COLO668 (cell line): ENCODE measurements at regions not wholly inside any gene's neighbourhood (a gene's known extent, or its start where the extent isn't known, plus 50 kb on each side); places are given as distances from the start of the nearest gene placed in this dataset.

Experiments used
- DNase-seq: peaks from one replicate; lab custom pipeline; 2025; ENCODE audit not compliant: unreplicated experiment; lab: John Stamatoyannopoulos, UW

DNA sequence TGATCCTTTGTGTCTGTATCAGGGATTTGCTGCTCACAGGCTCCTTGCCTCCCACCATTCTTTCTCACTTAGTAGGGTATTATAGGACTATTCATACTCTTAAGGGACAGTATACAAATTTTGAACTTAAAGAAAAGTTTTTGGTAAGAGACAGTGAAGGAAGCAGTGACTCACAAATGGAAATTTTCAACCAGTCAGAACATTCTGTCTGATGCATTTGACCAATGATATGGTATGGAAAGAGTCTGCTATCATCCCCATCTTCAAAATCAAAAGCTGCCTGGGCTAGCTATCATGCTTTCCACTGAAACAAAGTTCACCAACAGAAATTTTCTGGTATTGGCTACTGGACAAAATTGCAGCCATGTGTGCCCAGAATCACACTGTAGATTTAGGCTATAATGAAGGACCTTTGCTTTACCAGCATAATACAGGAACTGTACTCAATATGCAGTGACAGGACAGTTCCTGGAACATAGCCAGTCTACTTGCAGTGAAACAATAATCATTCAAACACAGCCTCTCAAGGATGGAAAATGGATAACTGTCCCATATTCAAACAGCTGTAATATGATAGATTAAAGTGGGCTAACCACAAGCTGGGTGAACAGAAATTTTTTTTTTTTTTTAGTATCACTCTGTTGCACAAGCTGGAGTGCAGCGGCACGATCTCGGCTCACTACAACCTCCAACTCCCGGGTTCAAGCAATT lies 109.0 kb upstream of the ACSL4 start:
- DNase-seq, result no peak

GRCh38 chrX:109842611-109843010 lies 109.6 kb upstream of the ACSL4 start:
- DNase-seq, result no peak

GRCh38 chrX:109843963-109844751 lies 111.1 kb upstream of the ACSL4 start:
- no peak for DNase-seq

GRCh38 chrX:109844986-109845385 lies 111.9 kb upstream of the ACSL4 start:
- no peak for DNase-seq

DNA sequence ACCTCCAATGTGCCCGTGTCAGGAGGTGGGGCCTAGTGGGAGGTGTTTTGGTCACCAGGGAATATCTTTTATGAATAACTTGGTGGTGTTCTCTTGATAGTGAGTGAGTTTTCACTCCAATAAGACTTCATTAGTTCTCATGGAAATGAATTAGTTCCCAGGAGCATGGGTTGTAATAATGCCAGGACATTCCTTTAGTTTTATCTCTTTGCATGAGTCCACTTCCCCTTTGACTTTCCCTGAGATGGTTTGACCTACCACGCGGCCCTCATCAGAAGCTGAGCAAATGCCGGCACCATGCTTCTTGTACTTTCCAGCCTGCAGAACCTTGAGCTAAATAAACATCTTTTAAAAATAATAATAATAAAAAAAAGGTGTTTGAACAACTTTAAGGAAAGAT lies 112.9 kb upstream of the ACSL4 start:
- no peak for DNase-seq

- DNase-seq, result no peak
Measured at GRCh38 chrX:109847257-109848187, 114.5 kb upstream of the ACSL4 start.

DNA sequence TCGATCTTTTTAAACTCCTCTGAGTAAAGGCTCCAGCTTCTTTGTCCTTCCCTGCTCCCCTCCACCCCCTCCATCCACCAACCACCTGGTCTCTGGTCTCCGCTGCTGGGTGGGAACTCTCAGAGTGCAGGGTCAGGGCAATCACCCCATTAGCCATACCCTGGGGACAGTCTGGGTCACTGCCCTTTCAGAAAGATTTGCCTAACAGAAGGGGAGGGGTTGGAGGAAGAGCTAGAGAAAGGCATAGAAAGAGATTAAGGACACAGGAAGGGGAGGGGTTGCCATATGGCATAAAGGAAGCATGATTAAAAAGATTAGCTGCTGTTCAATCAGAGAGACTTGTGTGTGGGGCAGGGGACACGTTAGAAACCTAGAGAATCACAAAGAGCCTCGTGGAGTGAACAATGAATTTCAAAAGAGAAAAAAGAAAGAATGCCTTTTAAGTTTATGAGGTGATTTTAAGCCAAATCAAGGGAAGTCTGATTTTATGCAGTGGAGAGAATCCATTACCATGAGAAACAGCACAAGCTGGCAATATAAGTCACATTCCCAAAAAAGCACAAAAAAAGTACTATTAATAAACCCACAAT lies 115.5 kb upstream of the ACSL4 start:
- no peak for DNase-seq

GRCh38 chrX:109854096-109854495 lies 121.0 kb upstream of the ACSL4 start:
- DNase-seq, result no peak

DNA sequence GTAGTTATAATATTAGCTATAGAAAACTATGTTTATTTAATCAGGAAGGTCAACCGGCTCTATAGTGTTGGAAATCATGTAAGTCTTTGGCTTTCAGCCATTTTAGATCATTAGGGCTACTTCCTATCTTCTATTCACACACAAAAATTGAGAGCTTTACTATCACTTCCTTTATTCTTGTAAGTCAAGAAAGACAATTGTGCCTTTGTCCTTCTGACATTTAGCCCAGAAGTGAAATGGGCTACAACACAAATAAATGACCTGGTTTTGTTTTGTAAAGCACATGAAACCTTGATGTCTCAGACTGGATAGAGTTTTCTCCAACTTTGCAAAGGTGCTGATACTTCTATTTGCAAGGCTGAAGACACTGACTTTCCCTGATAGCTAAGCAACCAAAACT lies 122.4 kb upstream of the ACSL4 start:
- DNase-seq, result no peak

DNA sequence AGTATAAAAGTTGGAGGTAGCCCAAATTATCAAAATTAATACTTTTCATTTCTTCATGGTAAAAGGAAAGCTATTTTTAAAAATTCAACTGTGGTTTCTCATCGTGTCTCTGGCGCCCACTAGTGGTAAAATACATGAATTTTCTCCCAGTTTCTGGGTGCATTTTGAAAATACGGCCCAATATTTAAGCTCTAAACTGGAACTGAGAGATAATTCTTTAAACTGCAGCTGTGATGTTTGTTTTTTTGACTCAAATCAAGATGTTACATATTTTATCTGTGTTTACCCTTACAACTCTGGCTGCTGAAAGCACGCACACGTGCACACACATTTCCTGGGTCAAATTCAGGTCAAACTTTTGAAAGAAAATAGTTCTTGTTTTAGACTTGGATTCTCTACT lies 123.9 kb upstream of the ACSL4 start:
- DNase-seq, result no peak

DNA sequence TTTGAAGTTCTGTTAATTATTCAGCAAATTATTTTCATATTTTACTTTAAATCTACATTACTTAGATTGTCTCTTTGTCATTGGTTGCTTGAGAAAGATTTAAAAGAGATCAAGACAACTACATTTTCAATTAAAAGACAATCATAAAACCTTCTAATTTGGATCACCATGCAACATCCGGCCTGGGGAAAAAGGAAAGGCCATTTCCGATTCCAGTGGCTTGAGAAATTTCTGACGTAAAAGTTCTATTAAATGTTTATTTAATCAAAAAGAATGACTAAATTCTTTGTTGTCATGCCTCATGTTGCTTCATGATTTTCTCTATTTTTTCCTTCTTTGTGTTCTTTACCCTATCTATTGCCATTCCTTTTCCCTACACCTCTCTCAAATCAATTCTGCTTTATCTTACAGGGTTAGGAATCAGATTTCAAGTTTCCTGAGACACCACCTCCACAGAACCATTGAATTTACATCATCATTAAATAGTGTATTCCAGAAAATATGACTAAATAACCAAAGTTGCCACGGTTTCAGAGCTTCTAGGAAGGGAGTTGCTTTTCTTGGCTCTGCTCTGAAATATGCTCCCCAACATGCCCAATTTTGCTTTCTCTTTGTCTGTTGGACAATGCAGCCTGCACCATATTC lies 124.6 kb upstream of the ACSL4 start:
- DNase-seq, result no peak

GRCh38 chrX:109858602-109859341 lies 125.7 kb upstream of the ACSL4 start:
- no peak for DNase-seq

- no peak for DNase-seq
Measured at GRCh38 chrX:109859651-109860050, 126.6 kb upstream of the ACSL4 start.

- DNase-seq, result no peak
Measured at GRCh38 chrX:109862433-109862832, 129.4 kb upstream of the ACSL4 start.

GRCh38 chrX:109863811-109864210 lies 130.8 kb upstream of the ACSL4 start:
- no peak for DNase-seq

DNA sequence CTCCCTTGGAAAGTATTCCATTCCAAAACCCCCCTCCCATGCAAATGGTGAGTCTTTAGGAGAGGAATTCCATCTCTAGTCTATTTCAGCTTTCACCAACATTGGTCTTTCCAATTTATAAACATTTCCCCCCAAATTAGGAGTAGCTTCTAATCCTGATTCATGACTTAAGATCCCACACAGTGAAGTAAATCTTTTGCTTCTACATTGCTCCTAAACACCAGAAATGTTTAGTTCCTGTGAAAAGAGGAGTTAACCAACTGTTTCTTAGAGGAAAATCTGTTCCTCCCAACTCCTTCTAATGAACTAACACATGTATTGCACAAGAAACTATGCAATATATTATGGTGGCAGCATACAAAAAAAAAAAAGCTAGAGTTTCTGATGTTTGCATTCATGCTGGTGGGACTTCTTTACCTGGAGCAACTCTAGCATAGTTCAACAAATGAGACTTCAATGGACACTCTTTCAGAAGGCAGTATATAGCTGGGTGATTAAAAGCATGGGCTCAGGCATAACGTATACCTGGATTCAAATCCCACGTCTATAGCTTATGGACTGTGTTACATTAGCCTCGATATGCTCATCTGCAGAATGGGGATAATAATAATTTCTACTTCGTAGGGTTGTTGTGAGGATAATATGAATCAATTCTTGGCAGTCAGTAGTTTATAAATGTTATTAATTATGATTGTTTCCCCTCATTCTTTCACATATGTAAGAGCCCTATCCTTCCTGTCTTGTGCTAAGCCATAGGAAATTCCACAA lies 131.6 kb upstream of the TMEM164 start:
- no peak for DNase-seq

DNA sequence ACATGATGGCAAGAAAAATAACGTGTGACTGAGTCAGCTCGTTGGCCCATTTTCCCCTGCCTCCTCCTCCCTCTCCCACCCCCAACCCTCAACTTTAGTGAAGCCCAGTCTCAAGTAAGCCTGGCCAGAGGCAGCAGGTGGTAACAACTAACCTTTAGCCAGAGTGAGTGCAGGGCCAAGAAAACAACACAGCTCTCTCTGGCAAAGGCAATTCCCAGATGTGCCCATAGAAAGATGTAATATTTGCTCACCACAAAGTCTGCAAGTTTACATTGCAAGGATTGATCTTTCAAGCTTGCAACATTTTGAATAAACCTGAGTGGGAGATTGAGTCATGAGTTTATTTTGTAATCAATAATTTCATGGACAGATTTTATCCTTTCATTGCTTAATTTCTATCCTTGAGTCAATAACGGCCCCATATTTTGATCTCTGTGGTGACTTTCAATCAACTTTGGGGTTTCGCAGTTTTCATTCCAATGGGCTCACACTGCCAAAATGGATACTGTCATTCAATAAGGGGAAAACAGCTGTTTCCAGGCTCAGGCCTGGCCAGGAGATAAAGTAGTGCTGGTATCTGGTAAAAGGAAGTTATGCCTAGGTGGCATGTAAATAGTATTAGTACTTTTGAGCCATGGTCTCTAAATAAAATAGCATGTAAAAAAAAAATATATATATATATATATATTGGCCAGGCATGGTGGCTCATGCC lies 130.7 kb upstream of the TMEM164 start:
- DNase-seq, result no peak

GRCh38 chrX:109873574-109873973 lies 129.3 kb upstream of the TMEM164 start:
- no peak for DNase-seq

DNA sequence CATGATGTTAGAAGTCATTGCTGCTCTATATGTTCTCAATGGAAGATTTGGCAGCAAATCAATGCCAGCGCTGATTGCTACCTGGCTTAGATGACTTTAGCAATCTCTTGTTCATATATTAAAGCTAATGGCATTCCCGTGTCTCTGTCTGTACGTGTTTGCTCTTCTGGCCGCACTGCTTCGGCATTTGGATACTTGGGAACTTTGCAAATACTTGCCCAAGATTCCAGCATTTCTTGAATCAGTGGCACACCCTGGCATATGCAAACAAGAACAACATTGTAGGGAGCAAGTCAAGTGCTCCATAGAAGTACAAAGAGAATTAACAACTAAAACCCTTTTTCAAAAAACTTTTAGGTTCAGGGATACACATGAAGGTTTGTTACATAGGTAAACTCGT lies 128.9 kb upstream of the TMEM164 start:
- no peak for DNase-seq
